Stimulated activated CD4-positive, alpha-beta T cell treated with anti-CD3 and anti-CD28 coated beads, Interleukin-12 subunit alpha, Interleukin-12 subunit beta, amount 100 ng/mL, for 48 hours (primary cell): ENCODE measurements at regions not wholly inside any gene's neighbourhood (a gene's known extent, or its start where the extent isn't known, plus 50 kb on each side); places are given as distances from the start of the nearest gene placed in this dataset.
"Not testable (repeated sequence)": the region's sequence is repeated elsewhere in the genome, so short reads cannot be mapped to it uniquely, and the experiment has no call there.

Source experiments
- DNase-seq, 3 donors: peaks; one replicate each; pipeline ENCODE4 v3.0.0-alpha.2; 2020; ENCODE audit warnings: low read depth in 2 of 3, low spot score in 1 of 3

DNA sequence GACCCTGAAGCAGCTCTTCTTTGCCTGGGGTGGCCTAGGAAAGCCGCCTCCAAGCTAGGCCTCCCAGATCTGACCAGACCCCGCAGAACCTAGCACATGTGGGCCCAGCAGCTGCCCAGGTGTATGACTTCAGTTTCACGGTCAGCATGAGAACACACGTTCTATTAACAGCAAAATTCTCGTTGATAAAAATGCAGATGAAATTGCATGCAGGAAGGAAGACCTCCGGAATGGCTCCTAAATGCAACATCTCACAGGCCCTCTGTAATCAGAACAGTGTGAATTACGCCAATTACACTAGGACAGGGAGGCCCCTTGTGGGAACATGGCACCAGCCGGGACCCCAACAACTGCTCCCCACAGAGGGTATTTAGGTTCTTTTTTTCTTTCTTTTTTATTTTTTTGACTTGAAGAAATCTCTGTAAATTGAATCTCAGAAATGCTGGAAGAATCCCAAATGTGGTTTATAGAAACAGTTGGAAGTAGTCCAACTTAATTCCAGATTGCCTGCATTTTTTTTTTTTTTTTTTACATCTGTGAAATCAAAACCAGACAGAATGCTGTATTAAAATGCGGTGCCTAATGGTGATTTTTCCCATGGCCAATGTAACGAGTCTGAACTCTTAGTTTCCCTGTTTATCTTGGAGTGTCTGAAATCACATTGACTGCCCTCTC lies 185.1 kb downstream of the NPIPB11 start:
- DNase-seq = not testable (repeated sequence)

DNA sequence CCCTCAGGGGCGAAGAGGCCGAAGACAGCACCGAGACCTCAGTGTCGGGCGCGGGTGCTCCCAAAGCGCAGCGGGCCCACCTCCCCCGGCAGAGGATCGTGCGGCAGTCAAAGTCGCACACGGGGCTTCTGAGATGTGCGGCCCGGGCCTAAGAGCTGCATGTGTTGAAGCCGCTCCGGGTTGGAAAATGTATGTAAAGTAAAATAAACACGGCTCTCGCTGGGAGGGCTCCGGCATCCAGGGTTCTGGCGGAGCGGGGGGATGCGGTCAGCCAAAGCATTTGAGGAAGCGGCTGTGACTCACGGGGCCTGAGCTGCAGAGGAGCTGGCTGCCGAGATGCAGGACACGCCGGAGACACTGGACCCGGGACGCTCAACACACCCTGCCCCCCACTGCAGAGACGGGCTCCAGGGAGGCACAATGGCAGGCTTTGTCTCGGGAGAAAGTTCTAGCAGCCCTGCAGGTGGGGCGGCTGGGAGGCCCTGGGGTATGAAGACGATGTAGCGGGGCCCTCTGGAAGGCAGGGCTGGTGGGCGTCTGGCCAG lies 185.8 kb downstream of the NPIPB11 start:
- not testable (repeated sequence) for DNase-seq

DNA sequence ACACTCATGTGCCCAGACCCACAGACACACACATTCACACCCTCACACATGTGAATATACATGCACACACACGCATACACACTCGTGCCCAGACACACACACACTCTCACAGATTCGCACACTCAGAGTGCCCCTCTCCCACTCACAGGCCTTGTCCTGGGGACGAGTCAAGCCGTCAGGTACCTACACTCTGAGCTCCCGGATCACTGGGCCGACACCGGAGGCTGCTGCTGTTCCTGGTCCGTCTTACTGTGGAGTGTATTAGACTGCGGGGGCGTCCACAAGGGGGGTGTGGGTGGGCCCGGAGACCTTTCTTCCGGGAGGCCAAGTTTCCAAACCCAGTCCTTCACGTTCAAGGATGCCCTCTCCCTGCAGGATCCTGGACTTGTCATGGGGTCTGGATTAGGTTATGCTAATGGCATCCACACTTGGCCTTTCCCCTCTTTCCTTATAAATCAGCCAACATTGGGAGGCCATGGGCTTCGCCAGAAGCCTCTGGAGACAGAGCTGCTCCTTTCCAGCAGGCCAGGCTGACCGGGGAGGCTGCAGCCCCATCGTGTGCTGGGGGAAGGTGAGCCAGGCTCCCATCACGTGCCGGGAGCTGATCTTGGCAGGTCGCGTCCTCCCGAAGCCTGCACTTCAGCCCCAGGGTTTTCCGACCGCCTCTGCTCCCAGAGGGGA lies 186.4 kb downstream of the NPIPB11 start:
- DNase-seq = not testable (repeated sequence)

DNA sequence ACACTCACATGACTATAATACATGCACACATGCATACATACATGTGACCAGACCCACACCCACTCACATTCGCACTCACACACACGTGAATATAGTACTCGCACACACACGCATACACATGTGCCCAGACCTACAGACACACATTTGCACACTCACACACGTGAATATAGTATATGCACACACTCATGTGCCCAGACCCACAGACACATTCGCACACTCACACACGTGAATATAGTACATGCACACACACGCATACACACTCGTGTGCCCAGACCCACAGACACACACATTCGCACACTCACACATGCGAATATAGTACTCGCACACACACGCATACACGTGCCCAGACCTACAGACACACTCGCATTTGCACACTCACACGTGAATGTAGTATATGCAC lies 186.9 kb downstream of the NPIPB11 start:
- DNase-seq = not testable (repeated sequence)

DNA sequence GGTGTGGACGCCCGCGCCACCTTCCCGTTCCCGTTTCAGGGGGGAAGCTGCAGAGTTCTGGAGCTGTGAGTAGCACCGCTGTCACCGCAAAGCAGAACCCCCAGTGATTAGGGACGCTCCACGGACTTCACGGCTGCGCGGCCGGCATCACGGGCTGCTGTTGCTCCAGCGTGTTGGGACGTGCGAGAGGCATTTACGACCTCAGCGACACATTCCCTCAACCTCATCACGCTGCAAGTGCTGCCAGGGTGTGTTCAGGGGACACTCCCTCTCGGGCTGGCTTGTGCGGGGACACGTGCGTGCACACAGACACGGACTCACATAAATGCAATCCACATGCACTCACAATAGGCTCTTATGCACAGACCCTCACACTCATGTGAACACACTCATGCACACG lies 187.9 kb downstream of the NPIPB11 start:
- not testable (repeated sequence) for DNase-seq

GRCh38 chr16:29218171-29218570 lies 188.3 kb downstream of the NPIPB11 start:
- not testable (repeated sequence) for DNase-seq

DNA sequence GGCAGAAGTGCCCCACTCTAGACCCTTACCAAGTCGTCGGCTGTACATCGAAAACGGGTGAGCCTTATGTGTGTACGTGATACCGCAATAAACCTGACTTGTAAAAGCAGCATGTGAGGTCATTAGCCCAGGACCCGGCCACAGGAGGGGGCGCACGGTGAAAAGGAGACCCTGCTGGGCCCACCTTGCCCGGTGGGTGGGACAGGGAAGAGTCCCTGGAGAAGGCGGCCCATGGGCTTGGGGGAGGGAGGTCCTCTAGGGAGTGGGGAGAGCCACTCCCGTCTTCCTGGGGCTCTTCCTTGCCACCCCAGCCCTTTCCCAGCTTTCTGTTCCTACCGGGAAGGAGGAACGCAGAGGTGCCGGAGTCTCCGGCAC lies 188.8 kb downstream of the NPIPB11 start:
- DNase-seq = not testable (repeated sequence)

DNA sequence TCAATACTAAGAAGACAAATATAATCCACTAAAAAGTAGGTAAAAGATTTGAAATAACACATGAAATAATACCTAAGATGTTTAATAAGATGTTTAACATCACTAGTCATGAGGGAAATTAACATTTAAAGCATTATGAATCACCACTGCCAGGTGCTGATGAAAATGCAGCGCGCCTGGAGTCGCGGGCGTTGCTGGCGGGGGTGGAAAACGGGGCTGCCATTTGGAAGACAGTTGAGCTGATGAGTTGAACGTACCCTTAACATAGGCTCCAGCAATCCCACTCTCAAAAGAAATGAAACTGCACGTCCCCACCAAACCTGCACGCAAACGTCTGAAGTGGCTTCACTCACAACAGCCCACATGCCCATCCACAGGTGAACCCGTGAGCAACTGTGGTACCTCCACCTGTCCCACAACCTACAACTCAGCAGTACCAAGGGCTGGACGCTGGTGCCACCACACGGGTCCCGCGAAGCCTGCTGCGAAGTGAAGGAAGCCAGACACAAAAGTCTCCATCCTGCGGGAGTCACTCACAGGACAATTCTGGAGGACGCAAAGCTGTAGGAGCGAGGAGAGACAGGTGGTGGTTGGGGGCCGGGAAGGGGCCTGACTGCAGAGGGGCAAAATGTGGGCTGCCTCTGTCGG lies 189.3 kb downstream of the NPIPB11 start:
- DNase-seq = not testable (repeated sequence)

GRCh38 chr16:29213770-29214169 lies 192.7 kb downstream of the NPIPB11 start:
- not testable (repeated sequence) for DNase-seq

DNA sequence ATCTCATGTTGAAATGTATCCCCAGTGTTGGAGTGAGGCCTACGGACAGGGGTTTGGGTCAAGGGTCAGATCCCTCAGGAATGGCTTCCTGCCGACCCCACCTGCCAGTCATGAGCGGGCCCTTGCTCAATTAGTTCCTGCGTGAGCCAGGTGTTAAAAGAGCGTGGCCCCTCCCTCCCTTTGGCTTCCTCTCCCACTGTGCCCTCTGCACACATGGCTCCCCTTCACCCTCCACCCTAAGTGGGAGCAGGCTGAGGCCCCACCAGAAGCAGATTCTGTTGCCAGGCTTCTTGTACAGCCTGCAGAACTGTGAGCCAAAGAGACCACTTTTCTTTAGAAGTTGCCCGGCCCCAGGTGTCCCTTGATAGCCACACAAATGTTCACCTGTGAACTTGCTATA lies 193.3 kb downstream of the NPIPB11 start:
- DNase-seq = not testable (repeated sequence)

GRCh38 chr16:29212084-29213027 lies 194.2 kb downstream of the NPIPB11 start:
- not testable (repeated sequence) for DNase-seq

DNA sequence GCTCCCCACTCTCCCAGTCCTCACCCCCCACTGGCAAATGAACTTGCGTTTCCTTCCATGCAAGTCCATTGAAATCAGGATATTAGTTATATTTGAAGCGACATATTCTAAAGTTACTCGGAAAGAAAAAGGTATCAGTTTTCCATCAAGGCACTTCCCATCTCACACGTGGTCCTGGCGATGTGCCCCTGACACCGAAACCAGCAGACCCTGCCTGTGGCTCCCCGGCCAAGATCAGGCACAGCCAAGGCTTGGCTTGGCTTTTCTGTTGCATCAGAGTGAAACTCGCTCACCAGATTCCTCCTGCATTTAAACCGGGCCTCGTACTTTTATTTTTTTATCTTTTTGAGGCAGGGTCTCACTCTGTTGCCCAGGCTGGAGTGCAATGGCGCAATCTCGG lies 195.1 kb downstream of the NPIPB11 start:
- DNase-seq = not testable (repeated sequence)

DNA sequence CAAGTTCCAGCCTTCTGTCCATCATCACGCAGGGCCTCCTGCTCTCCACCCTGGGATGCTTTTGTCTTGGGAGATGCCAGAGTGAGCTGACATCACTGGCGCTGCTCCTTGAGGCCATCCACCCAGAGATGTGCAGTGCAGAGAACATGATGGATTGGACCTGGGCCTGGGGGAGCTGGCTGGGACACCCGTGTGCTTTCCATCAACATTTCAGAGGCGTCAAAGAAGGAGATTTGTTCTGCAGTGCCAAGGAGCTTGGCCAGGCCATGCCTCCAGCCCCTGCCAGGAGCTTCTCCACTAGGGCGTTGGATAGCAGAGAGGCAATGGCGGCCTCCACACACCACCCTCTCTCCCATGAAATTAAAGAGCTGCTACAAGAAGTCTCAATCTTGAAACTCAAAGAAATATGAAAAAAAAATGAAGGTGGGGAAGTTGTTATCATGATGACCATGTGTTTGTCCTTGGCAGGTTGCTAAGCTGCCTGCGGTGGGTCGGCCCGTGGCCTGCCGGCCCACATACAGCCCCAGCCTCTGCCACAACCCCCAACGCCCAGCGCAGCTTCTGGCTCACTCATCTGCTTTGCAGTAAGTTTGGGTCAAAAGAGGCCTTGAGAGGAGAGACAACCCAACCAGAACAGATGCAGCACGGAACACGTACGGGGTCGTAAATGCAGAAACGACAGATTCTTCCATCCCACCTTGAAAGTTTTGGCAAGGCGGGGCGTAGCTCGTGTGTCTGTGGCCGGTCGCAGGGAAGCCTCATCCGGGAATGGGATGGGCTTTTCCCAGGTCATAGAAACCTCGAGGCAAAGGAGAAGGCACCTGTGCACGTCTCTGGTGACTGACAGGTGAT lies 196.0 kb downstream of the NPIPB11 start:
- not testable (repeated sequence) for DNase-seq

DNA sequence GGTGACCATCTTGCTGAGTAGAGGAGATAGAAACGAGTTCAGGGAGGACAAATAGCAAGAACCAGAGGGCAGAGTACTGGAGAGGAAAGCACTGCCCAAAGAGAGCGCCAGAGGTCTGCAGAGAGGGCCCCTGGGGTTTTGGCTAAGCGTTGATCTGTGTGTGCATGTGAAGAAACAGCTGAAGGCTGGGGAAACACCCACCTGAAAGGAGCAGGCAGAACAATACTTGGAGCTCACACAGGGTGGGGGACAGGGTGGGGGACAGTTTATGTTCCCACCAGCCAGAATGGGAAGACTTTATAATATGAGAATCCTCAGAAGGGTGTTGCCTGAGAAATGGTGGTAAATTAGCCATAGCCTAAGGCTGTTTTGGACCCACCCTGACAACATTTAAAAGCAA lies 200.4 kb downstream of the NPIPB11 start:
- DNase-seq = not testable (repeated sequence)

DNA sequence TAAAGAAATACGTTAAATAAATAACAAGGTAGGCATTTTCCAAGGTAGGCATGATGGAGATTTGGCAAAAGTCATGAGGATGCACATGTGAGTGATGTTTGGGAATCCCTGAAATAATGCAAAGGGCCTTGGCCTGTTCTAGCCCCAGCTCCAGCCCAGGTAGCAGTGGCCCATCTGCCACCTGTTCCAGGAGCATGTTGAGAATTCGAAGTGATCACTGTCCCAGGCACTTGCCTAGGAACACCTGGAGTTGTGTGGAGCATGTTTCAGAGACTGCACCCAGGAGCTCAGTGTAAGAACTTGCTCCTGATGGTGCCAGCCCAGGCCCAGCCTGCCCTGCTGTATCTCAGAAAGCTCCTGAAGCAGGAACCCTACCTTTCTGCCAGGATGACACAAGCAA lies 201.4 kb downstream of the NPIPB11 start:
- not testable (repeated sequence) for DNase-seq

DNA sequence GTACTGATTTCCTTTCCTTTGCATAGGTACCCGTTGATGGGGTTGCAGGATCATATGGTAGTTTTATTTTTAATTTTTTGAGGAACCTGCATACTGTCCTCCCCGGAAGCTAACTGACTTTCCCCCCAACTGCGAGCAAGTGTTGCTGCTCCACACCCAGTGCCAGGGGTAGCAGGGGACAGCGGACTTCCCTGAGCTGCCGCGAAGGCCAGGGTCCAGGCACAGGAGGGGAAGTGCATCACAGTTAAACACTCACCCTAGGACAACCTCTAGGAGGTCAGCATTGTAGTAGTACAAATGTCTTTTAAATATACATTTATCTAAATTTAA lies 201.7 kb downstream of the NPIPB11 start:
- DNase-seq = no peak

DNA sequence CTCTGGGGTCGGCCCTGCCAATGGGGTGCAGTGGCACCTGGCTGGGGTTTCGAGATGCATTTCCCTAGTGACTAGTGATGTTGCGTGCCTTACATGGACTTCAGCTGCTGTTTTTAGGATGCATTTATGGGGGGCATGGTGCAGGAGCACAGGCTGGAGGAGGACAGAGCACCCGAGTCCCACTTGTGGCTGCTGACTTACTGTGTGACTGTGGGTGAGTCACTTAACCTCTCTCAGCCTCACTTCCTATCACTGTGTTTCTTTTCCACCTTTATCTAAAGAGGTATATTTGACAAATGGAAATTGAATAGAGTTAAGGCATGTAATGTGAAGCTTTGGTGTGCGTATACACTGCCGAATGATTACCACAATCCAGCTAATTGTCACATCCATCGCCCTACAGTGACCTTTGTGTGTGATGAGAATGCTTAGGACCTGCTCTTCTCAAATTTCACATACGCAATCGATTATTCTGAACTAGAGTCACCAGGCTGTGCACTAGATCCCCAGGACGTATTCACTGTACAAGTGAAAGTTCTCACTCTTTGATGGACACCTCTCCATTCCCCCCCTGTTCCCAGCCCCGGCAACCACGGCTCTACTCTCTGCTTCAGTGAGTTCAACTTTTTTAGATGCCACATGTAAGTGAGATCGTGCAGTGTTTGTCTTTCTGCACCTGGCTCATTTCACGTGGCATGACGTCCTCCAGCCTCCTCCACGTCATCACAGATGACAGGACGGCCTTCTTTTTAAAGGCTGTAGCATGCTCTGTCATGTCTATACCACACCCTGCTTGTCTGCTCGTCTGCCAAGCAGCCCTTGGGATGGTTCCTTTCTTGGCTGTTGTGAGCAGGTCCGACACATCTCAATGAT lies 202.3 kb downstream of the NPIPB11 start:
- DNase-seq = not testable (repeated sequence)

GRCh38 chr16:29203046-29203932 lies 203.2 kb downstream of the NPIPB11 start:
- DNase-seq = not testable (repeated sequence)
